ENCODE measurements at regions not wholly inside any gene's neighbourhood (a gene's known extent, or its start where the extent isn't known, plus 50 kb on each side); places are given as distances from the start of the nearest gene placed in this dataset.

- DNase-seq (ENCODE audit: extremely low read depth in 1 of 2, low read depth in 1 of 2), result no peak
These were observed 69.2 kb upstream of the HNRNPA3 start for GRCh38 chr2:177143444-177143843.

- DNase-seq (ENCODE audit: extremely low read depth in 1 of 2, low read depth in 1 of 2), result no peak
These were observed 65.4 kb upstream of the HNRNPA3 start for GRCh38 chr2:177147093-177147694.

- DNase-seq (ENCODE audit: extremely low read depth in 1 of 2, low read depth in 1 of 2), result no peak
These were observed 64.7 kb upstream of the HNRNPA3 start for GRCh38 chr2:177147834-177148445.

GRCh38 chr2:177148477-177149154, 64.0 kb upstream of the HNRNPA3 start:
- peak; percentile 37 to 44 for DNase-seq (ENCODE audit: extremely low read depth in 1 of 2, low read depth in 1 of 2)

GRCh38 chr2:177149155-177149503, 63.5 kb upstream of the HNRNPA3 start:
- no peak for DNase-seq (ENCODE audit: extremely low read depth in 1 of 2, low read depth in 1 of 2)

GRCh38 chr2:177153805-177154204, 58.8 kb upstream of the HNRNPA3 start:
- no peak for DNase-seq (ENCODE audit: extremely low read depth in 1 of 2, low read depth in 1 of 2)

- no peak for DNase-seq (ENCODE audit: extremely low read depth in 1 of 2, low read depth in 1 of 2)
These were observed 57.8 kb upstream of the HNRNPA3 start for GRCh38 chr2:177154809-177155208.

GRCh38 chr2:177155631-177156030, 57.0 kb upstream of the HNRNPA3 start:
- no peak for DNase-seq (ENCODE audit: extremely low read depth in 1 of 2, low read depth in 1 of 2)

- no peak for DNase-seq (ENCODE audit: extremely low read depth in 1 of 2, low read depth in 1 of 2)
These were observed 50.7 kb upstream of the HNRNPA3 start for GRCh38 chr2:177161741-177162460.

Measured in stimulated activated CD8-positive, alpha-beta memory T cell treated with anti-CD3 and anti-CD28 coated beads, Interleukin-7, amount 100 ng/mL, for 48 hours (primary cell).